CD4-positive, alpha-beta T cell treated with Interleukin-1 beta for 1 hour (primary cell): ENCODE measurements at regions not wholly inside any gene's neighbourhood (a gene's known extent, or its start where the extent isn't known, plus 50 kb on each side); places are given as distances from the start of the nearest gene placed in this dataset.
"Not testable (repeated sequence)": the region's sequence is repeated elsewhere in the genome, so short reads cannot be mapped to it uniquely, and the experiment has no call there.

Source experiments
- DNase-seq, 2 donors: peaks; one replicate each; pipeline ENCODE4 v3.0.0-alpha.2; 2020 to 2022

- no peak for DNase-seq
Observed at GRCh38 chr10:38209332-38209731, 115.2 kb downstream of the ZNF37A start.

DNA sequence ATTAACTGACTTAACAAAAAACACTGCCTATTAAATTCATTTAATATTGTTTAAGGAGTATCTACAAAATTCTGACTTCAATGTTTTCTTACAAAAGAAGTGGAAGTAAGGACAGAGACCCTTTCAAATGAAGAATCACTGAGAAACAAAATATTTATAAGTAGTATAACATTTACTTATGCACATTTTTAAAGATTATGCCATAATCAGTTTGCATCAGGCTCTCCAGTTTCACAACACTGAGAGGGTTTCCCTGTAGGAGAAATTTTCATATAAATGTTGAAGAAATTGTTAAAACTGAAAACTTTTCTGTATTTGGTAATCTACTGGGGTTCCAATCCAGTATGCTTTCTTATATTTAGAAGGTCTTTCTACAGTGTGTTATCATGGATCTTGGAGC lies 115.6 kb downstream of the ZNF37A start:
- DNase-seq, result not testable (repeated sequence)

DNA sequence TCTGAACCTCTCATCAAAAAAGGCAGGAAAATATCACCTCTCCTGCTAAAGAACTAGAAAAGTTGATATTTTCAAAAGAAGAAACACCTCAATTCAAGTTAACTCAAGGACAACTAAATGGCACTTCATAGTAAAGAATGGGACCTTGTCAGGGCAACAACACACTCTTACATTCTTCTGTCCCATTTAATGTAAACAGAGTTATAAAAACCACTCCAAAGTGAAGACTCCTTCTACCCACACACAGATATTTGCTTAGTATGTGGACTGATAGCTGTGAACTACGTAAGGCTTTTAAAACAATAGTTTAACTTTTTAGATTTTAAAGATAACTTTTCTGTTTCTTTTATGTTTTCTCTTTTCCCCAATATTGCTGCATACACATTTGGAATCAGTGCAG lies 118.3 kb downstream of the ZNF37A start:
- DNase-seq, result no peak

GRCh38 chr10:38226385-38226784 lies 132.2 kb downstream of the ZNF37A start:
- DNase-seq, result no peak

DNA sequence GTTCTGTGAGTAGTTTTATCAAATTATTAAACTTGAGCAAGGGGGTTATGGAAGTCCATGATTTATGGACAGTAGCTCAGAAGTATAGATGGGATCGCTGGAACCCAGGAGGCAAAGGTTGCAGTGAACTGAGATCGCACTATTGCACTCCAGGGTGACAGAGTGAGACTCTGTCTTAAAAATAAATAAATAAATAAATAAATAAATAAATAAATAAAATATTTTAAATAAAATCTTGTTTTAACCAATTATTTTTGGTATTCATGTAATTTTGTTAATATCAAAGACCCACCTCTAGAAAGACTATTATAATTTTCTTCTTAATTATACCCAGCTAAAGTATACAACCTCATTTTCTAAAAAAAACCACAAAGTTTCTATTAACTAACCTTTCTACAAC lies 134.3 kb downstream of the ZNF37A start:
- DNase-seq, result no peak

- DNase-seq, result not testable (repeated sequence)
Observed at GRCh38 chr10:38238479-38238878, 144.3 kb downstream of the ZNF37A start.

- not testable (repeated sequence) for DNase-seq
Observed at GRCh38 chr10:38242061-38242649, 148.0 kb downstream of the ZNF37A start.

DNA sequence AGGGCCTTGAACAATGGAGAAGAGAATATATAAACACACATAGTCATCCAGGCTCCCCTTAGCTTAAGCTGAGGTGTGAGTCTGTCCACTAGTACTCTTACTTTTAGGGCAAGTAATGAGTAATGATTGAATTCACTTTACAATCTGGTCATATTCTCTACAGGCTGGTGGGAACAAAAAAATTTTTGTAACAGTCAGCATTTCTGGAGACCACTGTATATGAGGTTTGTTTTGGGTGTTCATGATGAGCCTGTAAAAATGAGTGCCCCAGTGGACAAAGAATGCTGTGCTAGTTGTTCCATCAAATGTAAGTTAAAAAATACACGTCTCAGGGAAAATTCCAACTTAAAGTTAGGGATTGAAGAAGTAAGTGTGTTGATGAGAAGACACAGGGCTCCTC lies 154.0 kb downstream of the ZNF37A start:
- not testable (repeated sequence) for DNase-seq

DNA sequence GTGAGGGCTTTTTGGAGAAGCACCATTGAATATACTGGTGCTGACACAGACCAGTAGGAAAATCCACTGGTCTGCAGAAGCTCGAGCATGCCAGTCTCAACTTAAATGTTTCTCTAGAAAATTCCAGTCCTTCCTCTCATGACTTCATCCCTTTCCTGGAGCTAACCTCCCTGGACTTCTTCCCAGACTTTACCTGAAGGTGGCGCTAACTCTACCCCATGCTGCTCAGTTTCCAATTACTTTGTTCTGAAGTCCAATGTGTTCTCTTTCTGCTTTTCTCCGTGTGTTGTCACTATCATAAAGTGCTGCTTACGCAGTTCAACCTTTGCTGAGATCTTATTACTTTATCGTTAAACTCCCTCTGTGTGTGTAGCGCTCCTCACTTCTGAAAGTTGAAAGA lies 158.4 kb downstream of the ZNF37A start:
- DNase-seq, result not testable (repeated sequence)

DNA sequence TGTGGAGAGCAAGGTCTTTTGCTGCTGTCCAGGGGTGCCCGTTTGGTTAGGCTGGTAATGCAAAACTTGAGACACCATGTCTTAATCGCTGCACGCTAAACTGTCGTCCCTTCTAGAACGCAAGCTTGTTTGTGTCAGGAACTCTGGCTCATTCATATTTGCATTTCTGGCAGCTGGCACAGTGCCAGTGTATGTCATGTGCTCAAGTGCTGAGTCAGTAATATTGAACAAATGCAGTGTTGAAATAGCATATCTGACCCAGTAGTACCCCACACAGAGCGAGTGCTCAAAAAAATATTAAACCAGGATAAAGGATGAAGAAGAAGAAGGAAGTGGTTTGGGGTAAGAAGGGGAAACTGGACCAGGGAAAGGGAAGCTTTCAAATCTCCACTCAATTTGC lies 173.4 kb downstream of the ZNF37A start:
- not testable (repeated sequence) for DNase-seq

GRCh38 chr10:38271031-38271430 lies 176.9 kb downstream of the ZNF37A start:
- not testable (repeated sequence) for DNase-seq

- not testable (repeated sequence) for DNase-seq
Observed at GRCh38 chr10:38274879-38275278, 180.7 kb downstream of the ZNF37A start.

- not testable (repeated sequence) for DNase-seq
Observed at GRCh38 chr10:38292560-38292959, 198.4 kb downstream of the ZNF37A start.

GRCh38 chr10:38310111-38310510 lies 216.0 kb downstream of the ZNF37A start:
- DNase-seq, result not testable (repeated sequence)

DNA sequence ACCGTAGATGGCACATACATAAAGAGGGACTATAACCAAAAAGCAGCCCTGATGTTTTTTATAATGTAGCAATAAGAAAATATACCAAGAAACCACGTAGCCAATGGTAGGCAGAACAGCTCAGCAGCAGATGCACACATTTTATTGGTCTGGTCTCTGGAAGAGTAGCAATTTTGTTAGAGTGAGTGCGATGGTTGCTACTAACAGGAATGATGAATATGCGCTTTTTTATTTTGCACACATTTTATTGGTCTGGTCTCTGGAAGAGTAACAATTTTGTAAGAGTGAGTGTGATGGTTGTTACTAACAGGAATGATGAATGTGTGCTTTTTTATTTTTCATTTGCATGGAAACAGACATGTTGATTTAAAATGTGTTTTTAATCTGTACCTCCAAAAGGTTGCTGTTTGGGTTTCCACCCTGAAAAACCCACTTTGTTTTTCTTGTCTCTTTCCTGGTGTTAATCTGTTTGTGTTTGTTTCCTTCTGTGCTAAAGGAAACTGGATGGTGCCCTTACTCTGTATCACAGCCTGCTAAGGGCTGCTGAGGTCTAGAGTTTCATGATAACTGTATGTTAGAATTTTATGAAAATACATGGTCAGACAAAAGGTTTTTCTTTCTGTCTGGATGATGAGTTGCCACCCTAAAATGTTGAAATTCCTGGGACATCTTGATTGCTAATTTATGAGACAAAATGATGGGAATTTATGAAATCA lies 221.1 kb downstream of the ZNF37A start:
- not testable (repeated sequence) for DNase-seq

GRCh38 chr10:38321393-38321792 lies 227.3 kb downstream of the ZNF37A start:
- not testable (repeated sequence) for DNase-seq

- not testable (repeated sequence) for DNase-seq
Observed at GRCh38 chr10:38330306-38330705, 236.2 kb downstream of the ZNF37A start.

DNA sequence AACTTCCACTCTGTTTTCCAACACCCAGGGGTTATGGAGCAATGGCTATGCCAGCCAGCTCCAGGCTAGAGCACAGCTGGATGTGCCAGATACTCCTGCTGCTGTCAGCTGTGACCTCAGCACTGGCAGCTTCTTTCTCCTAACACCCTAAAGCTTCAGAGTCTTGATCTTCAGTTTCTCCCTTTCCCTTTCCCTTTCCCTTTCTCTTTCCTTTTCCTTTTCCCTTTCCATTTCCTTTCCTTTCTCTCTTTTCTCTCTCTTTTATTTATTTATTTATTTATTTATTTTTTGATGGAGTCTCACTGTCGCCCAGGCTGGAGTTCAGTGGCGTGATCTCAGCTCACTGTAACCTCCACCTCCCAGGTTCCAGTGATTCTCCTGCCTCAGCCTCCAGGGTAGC lies 237.0 kb downstream of the ZNF37A start:
- DNase-seq, result not testable (repeated sequence)

- not testable (repeated sequence) for DNase-seq
Observed at GRCh38 chr10:38333699-38334098, 239.6 kb downstream of the ZNF37A start.

DNA sequence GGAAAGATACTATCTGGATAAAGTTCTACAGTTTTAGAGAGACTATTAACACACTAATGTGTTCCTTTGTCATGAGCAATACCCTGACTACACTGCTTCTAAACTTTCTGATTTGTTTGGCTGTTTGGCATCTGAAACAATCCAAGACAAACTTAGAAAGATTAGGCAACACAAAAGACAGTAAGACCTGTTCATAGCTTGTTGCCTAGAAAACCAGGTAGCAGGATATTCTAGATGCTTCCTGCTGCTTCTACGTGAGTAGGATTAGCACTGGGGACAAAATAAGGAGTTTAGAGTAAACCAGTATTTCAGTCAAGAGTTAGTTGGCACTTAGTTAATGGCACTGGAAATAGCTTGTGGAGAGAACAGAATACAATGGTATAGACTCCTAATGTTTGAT lies 256.5 kb downstream of the ZNF37A start:
- DNase-seq, result not testable (repeated sequence)

GRCh38 chr10:38354410-38354809 lies 260.3 kb downstream of the ZNF37A start:
- DNase-seq, result not testable (repeated sequence)

GRCh38 chr10:38355911-38356526 lies 261.9 kb downstream of the ZNF37A start:
- peak; percentile 85 for DNase-seq

GRCh38 chr10:38356527-38356926 lies 262.4 kb downstream of the ZNF37A start:
- peak in 1 of 2 donors; percentile 36 for DNase-seq

- not testable (repeated sequence) for DNase-seq
Observed at GRCh38 chr10:38362514-38362913, 268.4 kb downstream of the ZNF37A start.
